ENCODE measurements at regions not wholly inside any gene's neighbourhood (a gene's known extent, or its start where the extent isn't known, plus 50 kb on each side); places are given as distances from the start of the nearest gene placed in this dataset.
"Not testable (repeated sequence)": the region's sequence is repeated elsewhere in the genome, so short reads cannot be mapped to it uniquely, and the experiment has no call there.

- no peaks in the 10 kb centered on the region for H4K20me1 ChIP-seq (ENCODE audit: insufficient read depth)
- no peak for DNase-seq
- no peak overlapping the region for H3K4me2 ChIP-seq
- no peak for TF ChIP-seq EZH2 (IDR thresholded peaks at IDR 0.05; ENCODE audit: low read depth)
- TF ChIP-seq, protein P1, sequence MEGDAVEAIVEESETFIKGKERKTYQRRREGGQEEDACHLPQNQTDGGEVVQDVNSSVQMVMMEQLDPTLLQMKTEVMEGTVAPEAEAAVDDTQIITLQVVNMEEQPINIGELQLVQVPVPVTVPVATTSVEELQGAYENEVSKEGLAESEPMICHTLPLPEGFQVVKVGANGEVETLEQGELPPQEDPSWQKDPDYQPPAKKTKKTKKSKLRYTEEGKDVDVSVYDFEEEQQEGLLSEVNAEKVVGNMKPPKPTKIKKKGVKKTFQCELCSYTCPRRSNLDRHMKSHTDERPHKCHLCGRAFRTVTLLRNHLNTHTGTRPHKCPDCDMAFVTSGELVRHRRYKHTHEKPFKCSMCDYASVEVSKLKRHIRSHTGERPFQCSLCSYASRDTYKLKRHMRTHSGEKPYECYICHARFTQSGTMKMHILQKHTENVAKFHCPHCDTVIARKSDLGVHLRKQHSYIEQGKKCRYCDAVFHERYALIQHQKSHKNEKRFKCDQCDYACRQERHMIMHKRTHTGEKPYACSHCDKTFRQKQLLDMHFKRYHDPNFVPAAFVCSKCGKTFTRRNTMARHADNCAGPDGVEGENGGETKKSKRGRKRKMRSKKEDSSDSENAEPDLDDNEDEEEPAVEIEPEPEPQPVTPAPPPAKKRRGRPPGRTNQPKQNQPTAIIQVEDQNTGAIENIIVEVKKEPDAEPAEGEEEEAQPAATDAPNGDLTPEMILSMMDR (conservative IDR thresholded peaks at IDR 0.05) = no peak
- no peaks in the 10 kb centered on the region for H3F3A ChIP-seq (ENCODE audit: insufficient read depth, low read depth)
- H3K4me3 ChIP-seq = no peak overlapping the region
- intact Hi-C loops (cut with micrococcal nuclease; ENCODE audit: unreplicated experiment) = loop anchor here (5.0 kb wide), 1 partner anchor 804 kb away; no protein-coding TSS in a partner anchor
- H3K27me3 ChIP-seq (ENCODE audit: insufficient read depth, low read depth) = no peaks in the 10 kb centered on the region
- no peaks in the 10 kb centered on the region; the same call in 1 of the 2 replicates for H3K9me3 ChIP-seq (ENCODE audit: insufficient read depth, low read depth)
- peaks cover 5% of the 10 kb centered on the region; the same call in 1 of the 2 replicates for H3K4me1 ChIP-seq (replicated peaks; ENCODE audit: insufficient read depth)
- H3K36me3 ChIP-seq (ENCODE audit: low read depth) = no peaks in the 10 kb centered on the region
- H3K27ac ChIP-seq = no peak overlapping the region
- H3K79me2 ChIP-seq (ENCODE audit: low read depth) = no peaks in the 10 kb centered on the region
- H3K9me2 ChIP-seq (ENCODE audit: insufficient read depth) = no peaks in the 10 kb centered on the region
- BruUV-seq (replicated peaks) = no TSS peak
- POLR2A ChIA-PET (ENCODE audit: unreplicated experiment) = no interaction called here
- CTCF ChIA-PET = no interaction called here
- H2AFZ ChIP-seq = no peak overlapping the region
These were observed 316.4 kb upstream of the CFAP20DC start for GRCh38 chr3:59366218-59366617.

DNA sequence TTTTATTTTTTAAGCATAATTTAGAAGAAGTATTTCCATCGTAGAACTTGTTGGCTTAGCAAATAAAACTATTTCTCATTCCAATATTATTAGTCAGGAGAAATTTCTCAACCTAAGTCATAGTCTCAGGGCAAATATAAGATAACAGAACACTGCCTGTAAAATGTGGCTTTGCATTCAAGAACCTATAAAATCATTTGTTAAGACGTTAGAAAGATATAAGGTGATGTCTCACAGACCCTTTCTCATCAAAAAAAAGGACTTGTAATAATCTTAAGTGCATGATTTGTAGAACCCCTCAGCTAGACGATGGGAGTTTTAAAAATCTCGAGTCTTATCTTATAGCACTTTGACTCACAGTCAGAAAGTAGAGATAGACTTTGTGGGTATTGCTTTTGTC is 314.7 kb upstream of the CFAP20DC start:
- CTCF ChIA-PET = no interaction called here
- BruUV-seq (replicated peaks) = no TSS peak
- no peak for DNase-seq

GRCh38 chr3:59360312-59360711 is 310.5 kb upstream of the CFAP20DC start:
- BruUV-seq (replicated peaks); CTCF ChIA-PET; H3K4me1 ChIP-seq (replicated peaks; ENCODE audit: insufficient read depth): not testable (repeated sequence)

More for the DNA sequence above, 314.7 kb upstream of the CFAP20DC start:
- no peak for TF ChIP-seq EZH2 (IDR thresholded peaks at IDR 0.05; ENCODE audit: low read depth)
- TF ChIP-seq, protein P1 (conservative IDR thresholded peaks at IDR 0.05) = no peak
- POLR2A ChIA-PET (ENCODE audit: unreplicated experiment) = interaction anchor here (0.7 kb wide), 1 partner anchor 489 kb away, joined by 7 read pairs; no protein-coding TSS in a partner anchor
- Histone ChIP-seq H4K20me1 (ENCODE audit: insufficient read depth) (no peaks in the 10 kb centered on the region), H3K36me3 (ENCODE audit: low read depth) (no peaks in the 10 kb centered on the region), H3K27ac (no peak overlapping the region), H3K4me3 (no peak overlapping the region), H2AFZ (no peak overlapping the region), H3K9me2 (ENCODE audit: insufficient read depth) (no peaks in the 10 kb centered on the region), H3K9me3 (ENCODE audit: insufficient read depth, low read depth) (no peaks in the 10 kb centered on the region; the same call in 1 of the 2 replicates), H3F3A (ENCODE audit: insufficient read depth, low read depth) (no peaks in the 10 kb centered on the region), H3K79me2 (ENCODE audit: low read depth) (no peaks in the 10 kb centered on the region), H3K27me3 (ENCODE audit: insufficient read depth, low read depth) (no peaks in the 10 kb centered on the region), H3K4me1 (replicated peaks; ENCODE audit: insufficient read depth) (peaks cover 5% of the 10 kb centered on the region; the same call in 1 of the 2 replicates), H3K4me2 (no peak overlapping the region)
- intact Hi-C loops (cut with micrococcal nuclease; ENCODE audit: unreplicated experiment) = no loop called here

DNA sequence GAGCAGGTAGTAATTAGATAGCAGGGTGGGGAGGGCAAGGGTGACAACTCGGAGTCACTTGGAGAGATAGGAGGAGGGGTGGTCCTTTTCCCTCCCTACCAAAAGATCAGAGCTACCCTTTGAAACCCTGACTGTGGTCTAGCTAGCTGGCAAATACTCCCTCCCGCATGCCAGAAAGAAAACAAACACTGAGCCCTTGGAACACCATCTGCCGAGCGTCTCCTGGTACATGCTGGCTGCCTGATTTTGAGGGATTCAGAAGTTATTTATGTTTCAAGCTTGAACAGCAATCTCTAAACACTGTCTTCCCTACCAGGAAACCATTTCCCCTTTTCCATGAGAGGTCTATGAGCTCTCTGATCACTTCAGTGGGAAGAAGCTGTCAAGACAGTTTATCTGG is 291.6 kb upstream of the CFAP20DC start:
- H4K20me1 ChIP-seq (ENCODE audit: insufficient read depth) = no peaks in the 10 kb centered on the region
- no peak overlapping the region for H3K4me2 ChIP-seq
- POLR2A ChIA-PET (ENCODE audit: unreplicated experiment) = no interaction called here
- no peaks in the 10 kb centered on the region for H3K9me3 ChIP-seq (ENCODE audit: insufficient read depth, low read depth)
- no TSS peak for BruUV-seq (replicated peaks)
- H2AFZ ChIP-seq = no peak overlapping the region
- no peaks in the 10 kb centered on the region for H3K79me2 ChIP-seq (ENCODE audit: low read depth)
- CTCF ChIA-PET = no interaction called here
- H3K9me2 ChIP-seq (ENCODE audit: insufficient read depth) = no peaks in the 10 kb centered on the region; the same call in 1 of the 2 replicates
- H3K36me3 ChIP-seq (ENCODE audit: low read depth) = no peaks in the 10 kb centered on the region
- intact Hi-C loops (cut with micrococcal nuclease; ENCODE audit: unreplicated experiment) = no loop called here
- no peaks in the 10 kb centered on the region for H3K27me3 ChIP-seq (ENCODE audit: insufficient read depth, low read depth)
- H3K4me1 ChIP-seq (replicated peaks; ENCODE audit: insufficient read depth) = no peaks in the 10 kb centered on the region
- H3F3A ChIP-seq (ENCODE audit: insufficient read depth, low read depth) = no peaks in the 10 kb centered on the region
- DNase-seq = no peak
- H3K4me3 ChIP-seq = no peak overlapping the region
- no peak overlapping the region for H3K27ac ChIP-seq
- TF ChIP-seq, protein P1 (conservative IDR thresholded peaks at IDR 0.05) = no peak
- no peak for TF ChIP-seq EZH2 (IDR thresholded peaks at IDR 0.05; ENCODE audit: low read depth)

More at GRCh38 chr3:59360312-59360711, 310.5 kb upstream of the CFAP20DC start:
- H4K20me1 ChIP-seq (ENCODE audit: insufficient read depth); intact Hi-C loops (cut with micrococcal nuclease; ENCODE audit: unreplicated experiment); H3K36me3 ChIP-seq (ENCODE audit: low read depth); H2AFZ ChIP-seq; DNase-seq; H3K27ac ChIP-seq; H3K79me2 ChIP-seq (ENCODE audit: low read depth); H3K27me3 ChIP-seq (ENCODE audit: insufficient read depth, low read depth); POLR2A ChIA-PET (ENCODE audit: unreplicated experiment); H3K9me3 ChIP-seq (ENCODE audit: insufficient read depth, low read depth); H3F3A ChIP-seq (ENCODE audit: insufficient read depth, low read depth); H3K9me2 ChIP-seq (ENCODE audit: insufficient read depth); H3K4me3 ChIP-seq; H3K4me2 ChIP-seq: not testable (repeated sequence)

All from PC-9 (cell line).